ENCODE measurements at regions not wholly inside any gene's neighbourhood (a gene's known extent, or its start where the extent isn't known, plus 50 kb on each side); places are given as distances from the start of the nearest gene placed in this dataset.

- H3K9me2 ChIP-seq (replicated peaks; ENCODE audit: insufficient read depth), result no peaks in the 10 kb centered on the region
- WGBS (ENCODE audit: low lambda C conversion rate, missing lambda C conversion rate), result 77% methylated on average over 2 of the region's 2 CpGs
Observed at GRCh38 chr15:60272623-60273022, 125.2 kb downstream of the ANXA2 start.

DNA sequence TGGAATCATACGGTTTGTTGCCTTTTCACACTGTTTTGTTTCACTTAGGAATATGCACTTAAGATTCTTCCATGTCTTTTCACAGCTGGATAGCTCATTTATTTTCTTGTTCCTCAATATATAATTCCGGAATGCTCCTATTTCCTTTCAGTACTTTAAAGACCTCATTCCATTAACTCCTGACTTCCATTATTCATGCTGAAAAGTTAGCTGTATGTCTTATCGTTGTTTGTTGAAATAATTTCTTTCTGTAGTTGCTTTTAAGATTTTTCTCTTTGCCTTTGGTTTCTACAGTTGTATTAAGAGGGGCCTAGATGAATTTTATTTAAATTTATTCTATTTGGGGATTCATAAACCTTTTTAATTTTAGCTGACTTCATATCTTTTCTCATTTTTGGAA lies 122.2 kb downstream of the ANXA2 start:
- H3K4me2 ChIP-seq, result no peak overlapping the region
- TF ChIP-seq CTCF (IDR thresholded peaks at IDR 0.05; ENCODE audit: poor library complexity), result no peak
- no peak for TF ChIP-seq EZH2phosphoT487 (IDR thresholded peaks at IDR 0.05; ENCODE audit: low read depth, severe bottlenecking, unreplicated experiment)
- TF ChIP-seq EZH2 (IDR thresholded peaks at IDR 0.05; ENCODE audit: borderline replicate concordance), result no peak
- no peak overlapping the region for H3K27ac ChIP-seq
- WGBS (ENCODE audit: low lambda C conversion rate, missing lambda C conversion rate), result 80% methylated on average over 3 of the region's 3 CpGs
- no peaks in the 10 kb centered on the region for H3K4me1 ChIP-seq (ENCODE audit: insufficient read depth)
- DNase-seq (ENCODE audit: low spot score), result no peak
- no peaks in the 10 kb centered on the region for H3K36me3 ChIP-seq (replicated peaks; ENCODE audit: insufficient read depth, low read depth)
- no peaks in the 10 kb centered on the region for H3K9me3 ChIP-seq (ENCODE audit: low read depth)
- no peaks in the 10 kb centered on the region for H3K27me3 ChIP-seq
- no peaks in the 10 kb centered on the region for H3K79me2 ChIP-seq
- no peaks in the 10 kb centered on the region for H4K20me1 ChIP-seq (ENCODE audit: insufficient read depth, poor library complexity, severe bottlenecking)
- H2AFZ ChIP-seq, result no peak overlapping the region
- no peaks in the 10 kb centered on the region for H3K9me2 ChIP-seq (replicated peaks; ENCODE audit: insufficient read depth)
- H3K4me3 ChIP-seq, result no peak overlapping the region

More at GRCh38 chr15:60272623-60273022, 125.2 kb downstream of the ANXA2 start:
- no peak overlapping the region for H3K4me2 ChIP-seq
- H3K36me3 ChIP-seq (replicated peaks; ENCODE audit: insufficient read depth, low read depth), result no peaks in the 10 kb centered on the region
- no peaks in the 10 kb centered on the region for H3K4me1 ChIP-seq (ENCODE audit: insufficient read depth)
- no peak overlapping the region for H2AFZ ChIP-seq
- peaks cover 14% of the 10 kb centered on the region for H3K27me3 ChIP-seq
- TF ChIP-seq CTCF (IDR thresholded peaks at IDR 0.05; ENCODE audit: poor library complexity), result no peak
- no peak for TF ChIP-seq EZH2 (IDR thresholded peaks at IDR 0.05; ENCODE audit: borderline replicate concordance)
- no peak for TF ChIP-seq EZH2phosphoT487 (IDR thresholded peaks at IDR 0.05; ENCODE audit: low read depth, severe bottlenecking, unreplicated experiment)
- DNase-seq (ENCODE audit: low spot score), result no peak
- no peak overlapping the region for H3K4me3 ChIP-seq
- H3K27ac ChIP-seq, result no peak overlapping the region
- H3K79me2 ChIP-seq, result no peaks in the 10 kb centered on the region
- H4K20me1 ChIP-seq (ENCODE audit: insufficient read depth, poor library complexity, severe bottlenecking), result no peaks in the 10 kb centered on the region
- no peaks in the 10 kb centered on the region for H3K9me3 ChIP-seq (ENCODE audit: low read depth)

DNA sequence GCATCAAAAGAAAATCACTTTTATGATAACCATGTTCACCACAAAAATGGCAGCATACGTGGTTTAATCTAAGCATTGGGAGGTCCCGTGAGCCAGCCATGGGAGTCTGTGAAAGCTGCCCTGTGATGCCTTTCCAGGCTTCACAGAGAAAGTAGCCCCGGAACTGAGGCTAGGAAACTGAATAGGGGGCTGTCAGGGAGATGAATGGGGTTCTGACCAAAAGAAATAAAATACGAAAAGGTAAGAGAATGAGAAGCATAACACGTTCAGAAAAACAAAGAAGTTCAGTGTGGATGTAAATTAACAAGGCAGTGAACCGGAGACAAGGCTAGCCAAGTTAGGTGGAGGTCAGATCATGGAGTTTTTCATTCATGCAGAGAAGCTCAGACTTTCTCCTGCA lies 118.9 kb downstream of the ANXA2 start:
- no peak overlapping the region for H2AFZ ChIP-seq
- TF ChIP-seq EZH2phosphoT487 (IDR thresholded peaks at IDR 0.05; ENCODE audit: low read depth, severe bottlenecking, unreplicated experiment), result no peak
- no peak for TF ChIP-seq EZH2 (IDR thresholded peaks at IDR 0.05; ENCODE audit: borderline replicate concordance)
- no peak for TF ChIP-seq CTCF (IDR thresholded peaks at IDR 0.05; ENCODE audit: poor library complexity)
- H4K20me1 ChIP-seq (ENCODE audit: insufficient read depth, poor library complexity, severe bottlenecking), result no peaks in the 10 kb centered on the region
- H3K4me1 ChIP-seq (ENCODE audit: insufficient read depth), result no peaks in the 10 kb centered on the region
- H3K79me2 ChIP-seq, result no peaks in the 10 kb centered on the region
- H3K36me3 ChIP-seq (replicated peaks; ENCODE audit: insufficient read depth, low read depth), result no peaks in the 10 kb centered on the region
- no peaks in the 10 kb centered on the region for H3K9me3 ChIP-seq (ENCODE audit: low read depth)
- no peak overlapping the region for H3K27ac ChIP-seq
- H3K9me2 ChIP-seq (replicated peaks; ENCODE audit: insufficient read depth), result no peaks in the 10 kb centered on the region
- no peak overlapping the region for H3K4me3 ChIP-seq
- no peak overlapping the region for H3K4me2 ChIP-seq
- peaks cover 3% of the 10 kb centered on the region for H3K27me3 ChIP-seq
- 85% methylated on average over 6 of the region's 6 CpGs for WGBS (ENCODE audit: low lambda C conversion rate, missing lambda C conversion rate)
- DNase-seq (ENCODE audit: low spot score), result no peak

DNA sequence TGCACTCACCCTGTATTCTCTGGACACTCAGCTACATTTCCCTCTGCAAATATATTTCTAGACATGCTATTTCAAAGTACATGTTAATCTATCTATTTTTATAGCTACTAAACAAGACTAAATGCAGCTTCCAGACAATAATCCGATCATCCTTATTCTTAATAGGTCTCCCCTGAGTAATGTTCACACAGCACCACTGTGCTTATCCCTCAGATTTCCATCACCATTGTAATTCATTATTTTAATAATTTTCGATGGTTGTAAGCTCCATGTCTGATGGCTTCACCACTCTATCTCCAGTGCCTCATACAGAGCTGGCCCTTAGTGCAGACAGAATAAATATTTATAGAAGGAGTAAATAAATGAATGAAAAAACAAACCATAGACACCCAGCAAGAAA lies 117.5 kb downstream of the ANXA2 start:
- no peaks in the 10 kb centered on the region for H3K9me2 ChIP-seq (replicated peaks; ENCODE audit: insufficient read depth)
- no peaks in the 10 kb centered on the region for H3K4me1 ChIP-seq (ENCODE audit: insufficient read depth)
- 81% methylated on average over 2 of the region's 2 CpGs for WGBS (ENCODE audit: low lambda C conversion rate, missing lambda C conversion rate)
- H4K20me1 ChIP-seq (ENCODE audit: insufficient read depth, poor library complexity, severe bottlenecking), result no peaks in the 10 kb centered on the region
- H3K4me3 ChIP-seq, result no peak overlapping the region
- H3K4me2 ChIP-seq, result no peak overlapping the region
- no peaks in the 10 kb centered on the region for H3K36me3 ChIP-seq (replicated peaks; ENCODE audit: insufficient read depth, low read depth)
- H3K79me2 ChIP-seq, result no peaks in the 10 kb centered on the region
- no peak overlapping the region for H3K27ac ChIP-seq
- H3K27me3 ChIP-seq, result peaks cover 3% of the 10 kb centered on the region
- H2AFZ ChIP-seq, result no peak overlapping the region
- DNase-seq (ENCODE audit: low spot score), result no peak
- no peaks in the 10 kb centered on the region for H3K9me3 ChIP-seq (ENCODE audit: low read depth)
- TF ChIP-seq CTCF (IDR thresholded peaks at IDR 0.05; ENCODE audit: poor library complexity) (no peak), EZH2 (IDR thresholded peaks at IDR 0.05; ENCODE audit: borderline replicate concordance) (no peak), EZH2phosphoT487 (IDR thresholded peaks at IDR 0.05; ENCODE audit: low read depth, severe bottlenecking, unreplicated experiment) (no peak)

Measured in hepatocyte (in vitro differentiated cells).